Left ventricle myocardium inferior (tissue), 1 donor: ENCODE measurements at regions not wholly inside any gene's neighbourhood (a gene's known extent, or its start where the extent isn't known, plus 50 kb on each side); places are given as distances from the start of the nearest gene placed in this dataset.

Experiments
- DNase-seq: peaks from one replicate; pipeline ENCODE4 v3.0.0-alpha.2; 2020
- H3K27ac ChIP-seq: fragments of 200-600 bp; replicated peaks from 2 replicates; pipeline ENCODE4 v1.8.0; 2021
- H3K27me3 ChIP-seq: fragments of 200-600 bp; 2 replicates; pipeline ENCODE4 v1.8.0; 2021; ENCODE audit warnings: low read depth
- H3K36me3 ChIP-seq: fragments of 200-600 bp; 2 replicates; pipeline ENCODE4 v1.8.0; 2021
- H3K4me1 ChIP-seq: fragments of 200-600 bp; 2 replicates; pipeline ENCODE4 v1.8.0; 2021
- H3K4me3 ChIP-seq: fragments of 200-600 bp; 2 replicates; pipeline ENCODE4 v1.8.0; 2021; ENCODE audit warnings: mild to moderate bottlenecking, moderate library complexity
- H3K9me3 ChIP-seq: fragments of 200-600 bp; replicated peaks from 2 replicates; pipeline ENCODE4 v1.8.0; 2021
- intact Hi-C: fragments of 100-400 bp; cut with micrococcal nuclease; formaldehyde crosslinking; loops from one replicate; pipeline ENCODE4 v1.11.0; 2022
- TF ChIP-seq, protein P1 (sequence below): fragments of 200-600 bp; IDR thresholded peaks from 2 replicates; pipeline ENCODE4 v1.8.0; 2021; ENCODE audit warnings: antibody characterized with exemption, mild to moderate bottlenecking, borderline replicate concordance
- donor health status: DM: no; HTN: yes; CAD: no; lungs with severe emphysema.

DNA sequence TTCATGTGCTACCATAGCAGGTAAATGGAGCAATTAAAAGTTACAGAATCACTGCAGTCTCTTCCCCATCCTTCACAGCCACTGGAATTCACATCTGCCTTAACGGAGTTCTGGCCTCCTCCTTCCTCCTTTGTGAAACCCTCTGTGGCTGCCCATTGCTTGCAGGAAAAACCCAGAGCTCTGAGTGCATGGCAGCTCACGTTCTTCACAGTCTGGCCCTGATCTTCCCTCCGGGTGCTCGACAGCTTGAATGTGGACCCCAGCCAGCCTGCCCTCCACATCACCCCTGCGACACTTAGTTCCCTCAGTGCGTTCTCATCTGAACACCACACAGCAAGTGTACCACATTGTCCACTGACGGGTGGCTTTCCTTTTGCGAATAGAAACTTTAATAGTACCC lies 63.2 kb upstream of the RUFY1 start:
- DNase-seq = no peak
- H3K36me3 ChIP-seq = no peaks in the 10 kb centered on the region
- no peak overlapping the region for H3K4me3 ChIP-seq
- H3K9me3 ChIP-seq = no peaks in the 10 kb centered on the region
- TF ChIP-seq, protein P1, sequence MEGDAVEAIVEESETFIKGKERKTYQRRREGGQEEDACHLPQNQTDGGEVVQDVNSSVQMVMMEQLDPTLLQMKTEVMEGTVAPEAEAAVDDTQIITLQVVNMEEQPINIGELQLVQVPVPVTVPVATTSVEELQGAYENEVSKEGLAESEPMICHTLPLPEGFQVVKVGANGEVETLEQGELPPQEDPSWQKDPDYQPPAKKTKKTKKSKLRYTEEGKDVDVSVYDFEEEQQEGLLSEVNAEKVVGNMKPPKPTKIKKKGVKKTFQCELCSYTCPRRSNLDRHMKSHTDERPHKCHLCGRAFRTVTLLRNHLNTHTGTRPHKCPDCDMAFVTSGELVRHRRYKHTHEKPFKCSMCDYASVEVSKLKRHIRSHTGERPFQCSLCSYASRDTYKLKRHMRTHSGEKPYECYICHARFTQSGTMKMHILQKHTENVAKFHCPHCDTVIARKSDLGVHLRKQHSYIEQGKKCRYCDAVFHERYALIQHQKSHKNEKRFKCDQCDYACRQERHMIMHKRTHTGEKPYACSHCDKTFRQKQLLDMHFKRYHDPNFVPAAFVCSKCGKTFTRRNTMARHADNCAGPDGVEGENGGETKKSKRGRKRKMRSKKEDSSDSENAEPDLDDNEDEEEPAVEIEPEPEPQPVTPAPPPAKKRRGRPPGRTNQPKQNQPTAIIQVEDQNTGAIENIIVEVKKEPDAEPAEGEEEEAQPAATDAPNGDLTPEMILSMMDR = no peak
- intact Hi-C loops = no loop called here
- peaks cover 63% of the 10 kb centered on the region for H3K27me3 ChIP-seq
- no peak overlapping the region for H3K27ac ChIP-seq
- H3K4me1 ChIP-seq = no peaks in the 10 kb centered on the region

DNA sequence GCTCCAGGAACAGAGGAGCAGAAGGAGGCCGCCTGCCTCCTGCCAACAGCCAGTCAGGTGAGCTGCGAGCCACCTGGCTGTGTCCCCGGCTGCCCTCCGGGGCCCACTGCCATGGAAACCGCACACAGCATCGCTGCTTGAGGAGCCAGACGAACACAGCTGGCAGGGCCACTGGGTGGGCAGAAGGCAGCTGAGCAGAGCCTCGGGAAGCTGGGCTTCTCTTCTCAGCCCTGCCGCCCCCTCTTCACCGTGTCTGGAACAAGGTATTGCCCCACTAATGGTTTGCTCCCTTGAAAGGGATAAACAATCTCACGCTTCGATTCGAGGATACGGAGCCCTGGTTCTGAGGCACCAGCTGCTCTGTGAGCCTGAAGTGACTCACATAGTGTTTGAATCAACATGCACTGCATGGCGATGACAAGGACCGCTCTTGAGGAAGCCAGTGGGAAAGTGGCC lies 63.7 kb upstream of the RUFY1 start:
- TF ChIP-seq, protein P1 = no peak
- intact Hi-C loops = no loop called here
- H3K4me3 ChIP-seq = no peak overlapping the region
- no peaks in the 10 kb centered on the region for H3K9me3 ChIP-seq
- peaks cover 63% of the 10 kb centered on the region for H3K27me3 ChIP-seq
- H3K36me3 ChIP-seq = no peaks in the 10 kb centered on the region
- no peaks in the 10 kb centered on the region for H3K4me1 ChIP-seq
- no peak for DNase-seq
- no peak overlapping the region for H3K27ac ChIP-seq

DNA sequence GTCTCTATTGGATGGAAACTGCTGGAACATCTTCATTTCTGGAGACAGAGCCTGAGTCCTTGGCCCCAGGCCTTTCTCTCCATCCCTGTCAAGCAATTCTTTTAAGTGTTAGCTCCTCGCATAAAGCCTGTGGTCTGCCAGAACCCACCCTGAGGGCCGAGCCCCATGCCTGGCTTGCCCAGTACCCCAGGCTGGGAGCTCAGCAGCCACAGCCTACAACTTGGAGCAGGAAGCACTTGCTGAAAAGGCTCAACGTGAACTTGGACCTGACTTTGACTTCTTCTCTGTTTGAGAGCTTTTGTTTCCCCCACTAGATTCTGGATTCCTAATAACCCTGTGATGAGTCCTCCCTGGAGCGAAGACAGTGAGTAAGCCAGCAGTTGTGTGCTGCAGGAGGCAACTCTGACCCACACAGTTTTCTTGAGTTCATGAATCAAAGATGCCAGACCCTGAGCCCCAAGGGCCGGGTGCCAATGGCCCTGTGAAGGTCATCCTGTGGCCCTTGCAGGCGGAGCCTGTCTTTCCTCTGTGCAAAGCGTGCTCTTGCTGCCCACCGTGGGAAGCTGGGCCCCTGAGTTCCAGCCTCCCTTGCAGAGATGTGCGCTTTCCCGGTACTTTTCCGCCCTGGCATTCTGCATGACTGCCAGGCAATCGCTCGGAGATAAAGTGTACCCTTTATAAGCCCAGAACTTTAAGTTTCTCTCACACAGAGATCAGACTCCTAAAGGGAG lies 64.3 kb upstream of the RUFY1 start:
- no peaks in the 10 kb centered on the region for H3K4me1 ChIP-seq
- H3K36me3 ChIP-seq = no peaks in the 10 kb centered on the region
- H3K4me3 ChIP-seq = no peak overlapping the region
- H3K27me3 ChIP-seq = peaks cover 58% of the 10 kb centered on the region
- H3K9me3 ChIP-seq = peaks cover 1% of the 10 kb centered on the region
- TF ChIP-seq, protein P1 = no peak
- no peak overlapping the region for H3K27ac ChIP-seq
- intact Hi-C loops = no loop called here
- DNase-seq = no peak

DNA sequence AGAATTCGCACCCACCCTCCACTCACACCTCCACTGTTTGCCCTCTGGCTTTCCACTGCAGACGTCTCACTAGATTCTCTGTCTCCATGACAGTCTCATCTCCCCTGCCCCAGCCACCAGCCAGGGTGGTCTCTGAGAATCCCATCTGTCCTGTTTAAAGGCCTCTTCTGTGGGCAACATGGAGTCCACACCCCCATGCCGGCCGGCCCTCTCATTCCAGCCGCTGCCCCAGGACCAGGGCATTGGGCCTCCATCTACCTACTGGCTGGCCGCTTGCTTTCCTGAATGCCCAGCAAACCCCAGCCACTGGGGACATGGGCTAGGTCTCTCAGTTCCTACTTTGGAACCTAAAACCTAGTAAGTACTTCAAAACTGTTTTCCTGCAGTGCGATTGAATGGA lies 65.6 kb upstream of the RUFY1 start:
- TF ChIP-seq, protein P1 = no peak
- peaks cover 10% of the 10 kb centered on the region for H3K9me3 ChIP-seq
- peaks cover 62% of the 10 kb centered on the region for H3K27me3 ChIP-seq
- no peaks in the 10 kb centered on the region for H3K4me1 ChIP-seq
- H3K27ac ChIP-seq = no peak overlapping the region
- DNase-seq = no peak
- intact Hi-C loops = no loop called here
- no peak overlapping the region for H3K4me3 ChIP-seq
- no peaks in the 10 kb centered on the region for H3K36me3 ChIP-seq

DNA sequence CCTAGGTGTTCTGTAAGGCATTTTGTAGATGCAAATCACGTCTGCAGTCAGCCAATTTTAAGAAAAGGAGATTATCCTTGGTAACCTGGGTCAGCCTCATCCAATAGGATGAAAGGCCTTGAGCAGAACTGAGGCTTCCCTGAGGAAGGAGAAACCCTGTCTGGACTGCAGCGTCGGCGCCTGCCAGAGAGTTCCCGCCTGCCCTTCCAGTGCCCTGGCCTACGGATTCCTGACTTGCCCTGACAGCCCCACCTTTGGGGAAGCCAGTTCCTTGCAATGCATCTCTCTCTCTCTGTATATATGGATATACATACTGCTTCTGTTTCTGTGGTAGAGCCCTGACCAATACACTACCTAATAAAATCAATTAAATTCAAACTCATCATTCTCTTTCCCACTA lies 66.2 kb upstream of the RUFY1 start:
- H3K9me3 ChIP-seq = peaks cover 10% of the 10 kb centered on the region
- intact Hi-C loops = no loop called here
- no peak for DNase-seq

More for the DNA sequence above, 66.2 kb upstream of the RUFY1 start:
- Histone ChIP-seq H3K4me3 (no peak overlapping the region), H3K27ac (no peak overlapping the region), H3K4me1 (no peaks in the 10 kb centered on the region), H3K36me3 (no peaks in the 10 kb centered on the region), H3K27me3 (peaks cover 61% of the 10 kb centered on the region)
- TF ChIP-seq, protein P1 = no peak
